IPS DF 6.9 (cell line): ENCODE measurements at regions not wholly inside any gene's neighbourhood (a gene's known extent, or its start where the extent isn't known, plus 50 kb on each side); places are given as distances from the start of the nearest gene placed in this dataset.

ENCODE experiments used
- DNase-seq: peaks from one replicate; pipeline ENCODE4 v3.0.0-alpha.2; 2013; ENCODE audit warnings: low read depth, low spot score
- H3K27ac ChIP-seq: one replicate; pipeline ENCODE4 v1.5.1; 2013; ENCODE audit warnings: low read length, control low read depth
- H3K27me3 ChIP-seq: 2 replicates; pipeline ENCODE4 v1.6.1; 2013; ENCODE audit warnings: mild to moderate bottlenecking, low read length; ENCODE audit not compliant: control insufficient read depth, insufficient read depth
- H3K36me3 ChIP-seq: 2 replicates; pipeline ENCODE4 v1.6.1; 2013; ENCODE audit warnings: low read length; ENCODE audit not compliant: control insufficient read depth, insufficient read depth
- H3K4me1 ChIP-seq: 2 replicates; pipeline ENCODE4 v1.6.1; 2013; ENCODE audit warnings: low read length; ENCODE audit not compliant: control insufficient read depth, insufficient read depth
- H3K4me3 ChIP-seq: 2 replicates; pipeline ENCODE4 v1.5.1; 2013; ENCODE audit warnings: mild to moderate bottlenecking, low read length
- H3K9me3 ChIP-seq: 2 replicates; pipeline ENCODE4 v1.6.1; 2013; ENCODE audit warnings: low read length, inconsistent platforms; ENCODE audit not compliant: control insufficient read depth, insufficient read depth
- WGBS: extraction: QIAGEN DNeasy Blood & Tissue Kit; methylation state at CpG from one replicate; pipeline ENCODE4 v1.1.7; 2013; ENCODE audit warnings: mixed read lengths, missing lambda C conversion rate; ENCODE audit not compliant: insufficient read length, insufficient coverage; 5-methylcytosine and 5-hydroxymethylcytosine counted together

GRCh38 chr5:120084543-120084870, 379.6 kb upstream of the PRR16 start:
- no peaks in the 10 kb centered on the region for H3K4me1 ChIP-seq
- no CpG with 5 or more reads among the region's 2 CpGs for WGBS

GRCh38 chr5:120086081-120086480, 378.0 kb upstream of the PRR16 start:
- Histone ChIP-seq H3K36me3 (no peaks in the 10 kb centered on the region), H3K4me1 (no peaks in the 10 kb centered on the region), H3K27ac (no peak overlapping the region), H3K4me3 (no peak overlapping the region), H3K9me3 (no peaks in the 10 kb centered on the region), H3K27me3 (no peaks in the 10 kb centered on the region)
- no peak for DNase-seq
- no CpG with 5 or more reads among the region's 2 CpGs for WGBS

More at GRCh38 chr5:120084543-120084870, 379.6 kb upstream of the PRR16 start:
- Histone ChIP-seq H3K27ac (no peak overlapping the region), H3K9me3 (no peaks in the 10 kb centered on the region), H3K4me3 (no peak overlapping the region), H3K36me3 (no peaks in the 10 kb centered on the region), H3K27me3 (no peaks in the 10 kb centered on the region)
- DNase-seq: no peak

- H3K9me3 ChIP-seq: no peaks in the 10 kb centered on the region
- H3K4me1 ChIP-seq: no peaks in the 10 kb centered on the region
- no peaks in the 10 kb centered on the region for H3K36me3 ChIP-seq
- no CpG with 5 or more reads among the region's 2 CpGs for WGBS
- DNase-seq: no peak
- no peak overlapping the region for H3K4me3 ChIP-seq
- H3K27ac ChIP-seq: no peak overlapping the region
- H3K27me3 ChIP-seq: no peaks in the 10 kb centered on the region
Observed at GRCh38 chr5:120088412-120088811, 375.7 kb upstream of the PRR16 start.

GRCh38 chr5:120088836-120089235, 375.3 kb upstream of the PRR16 start:
- WGBS: no CpG with 5 or more reads among the region's 1 CpG
- H3K36me3 ChIP-seq: no peaks in the 10 kb centered on the region

GRCh38 chr5:120091376-120091948, 372.6 kb upstream of the PRR16 start:
- Histone ChIP-seq H3K27me3 (no peaks in the 10 kb centered on the region), H3K36me3 (no peaks in the 10 kb centered on the region), H3K4me3 (no peak overlapping the region), H3K4me1 (no peaks in the 10 kb centered on the region), H3K9me3 (no peaks in the 10 kb centered on the region), H3K27ac (no peak overlapping the region)
- WGBS: no CpG with 5 or more reads among the region's 3 CpGs
- DNase-seq: no peak

More at GRCh38 chr5:120088836-120089235, 375.3 kb upstream of the PRR16 start:
- no peaks in the 10 kb centered on the region for H3K4me1 ChIP-seq
- no peaks in the 10 kb centered on the region for H3K9me3 ChIP-seq
- no peak overlapping the region for H3K27ac ChIP-seq
- no peaks in the 10 kb centered on the region for H3K27me3 ChIP-seq
- H3K4me3 ChIP-seq: no peak overlapping the region
- no peak for DNase-seq

DNA sequence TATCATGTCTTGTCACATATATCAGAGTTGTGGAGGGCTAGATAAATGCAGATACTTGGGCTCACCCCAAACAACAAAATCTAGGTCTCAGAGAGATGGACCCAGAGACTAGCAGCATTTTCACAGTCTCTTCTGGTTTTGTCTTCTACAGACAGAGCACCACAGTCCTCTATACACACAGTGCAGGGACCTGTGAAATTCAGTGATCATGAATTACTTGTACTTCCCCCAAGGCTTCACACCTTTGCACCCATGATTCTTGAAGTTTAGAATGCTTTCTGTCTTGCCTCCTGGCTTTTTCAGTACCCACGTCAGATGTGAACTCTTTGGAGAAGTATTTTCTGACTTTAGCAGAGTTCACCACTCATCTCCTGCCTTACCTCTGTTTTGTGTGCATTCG, 371.5 kb upstream of the PRR16 start:
- WGBS: no CpG with 5 or more reads among the region's 2 CpGs
- no peaks in the 10 kb centered on the region for H3K9me3 ChIP-seq
- no peak for DNase-seq

GRCh38 chr5:120093178-120093577, 370.9 kb upstream of the PRR16 start:
- Histone ChIP-seq H3K4me1 (no peaks in the 10 kb centered on the region), H3K4me3 (no peak overlapping the region), H3K27me3 (no peaks in the 10 kb centered on the region), H3K9me3 (no peaks in the 10 kb centered on the region), H3K27ac (no peak overlapping the region), H3K36me3 (no peaks in the 10 kb centered on the region)
- WGBS: no CpG with 5 or more reads among the region's 7 CpGs
- DNase-seq: peak; percentile 5

More for the DNA sequence above, 371.5 kb upstream of the PRR16 start:
- Histone ChIP-seq H3K4me3 (no peak overlapping the region), H3K27me3 (no peaks in the 10 kb centered on the region), H3K27ac (no peak overlapping the region), H3K4me1 (no peaks in the 10 kb centered on the region), H3K36me3 (no peaks in the 10 kb centered on the region)

- Histone ChIP-seq H3K27ac (no peak overlapping the region), H3K27me3 (no peaks in the 10 kb centered on the region), H3K4me3 (no peak overlapping the region), H3K36me3 (no peaks in the 10 kb centered on the region), H3K4me1 (no peaks in the 10 kb centered on the region), H3K9me3 (no peaks in the 10 kb centered on the region)
- WGBS: no CpG with 5 or more reads among the region's 3 CpGs
- no peak for DNase-seq
Observed at GRCh38 chr5:120096413-120096812, 367.7 kb upstream of the PRR16 start.

- H3K4me3 ChIP-seq: no peak overlapping the region
- no peaks in the 10 kb centered on the region for H3K27me3 ChIP-seq
- no peak for DNase-seq
- H3K36me3 ChIP-seq: no peaks in the 10 kb centered on the region
- H3K9me3 ChIP-seq: no peaks in the 10 kb centered on the region
- no peak overlapping the region for H3K27ac ChIP-seq
- H3K4me1 ChIP-seq: no peaks in the 10 kb centered on the region
- no CpG with 5 or more reads among the region's 4 CpGs for WGBS
Observed at GRCh38 chr5:120098426-120098825, 365.7 kb upstream of the PRR16 start.

DNA sequence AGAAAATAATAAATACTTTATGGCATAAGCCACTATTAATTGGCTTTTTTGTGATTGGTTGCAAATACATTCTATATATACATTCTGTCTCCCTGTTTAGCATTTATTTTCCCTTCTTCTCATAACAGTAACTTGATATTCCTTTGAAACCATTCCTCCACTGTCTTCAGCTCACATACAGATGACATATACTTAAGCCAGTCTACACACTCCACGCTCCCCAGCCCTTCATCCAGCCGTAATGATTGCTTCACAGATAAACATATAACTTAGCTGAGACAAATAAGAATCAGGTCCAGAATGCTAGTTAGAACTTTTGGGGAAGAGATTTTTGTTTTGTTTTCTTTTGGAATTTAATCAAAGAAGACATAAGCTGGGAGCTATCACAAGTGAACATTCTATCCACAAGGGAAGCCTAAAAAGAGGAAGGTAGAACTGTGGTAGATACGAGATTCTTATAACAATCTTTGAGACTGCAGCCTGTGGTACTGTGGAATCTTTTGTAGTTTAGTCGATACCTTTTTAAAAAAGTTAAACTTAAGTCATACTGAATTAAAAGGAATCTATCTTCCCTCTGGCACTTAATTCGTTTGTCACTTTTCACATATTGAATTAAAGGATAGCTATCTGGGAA, 365.1 kb upstream of the PRR16 start:
- no CpG with 5 or more reads among the region's 5 CpGs for WGBS
- Histone ChIP-seq H3K4me1 (no peaks in the 10 kb centered on the region), H3K27ac (no peak overlapping the region), H3K4me3 (no peak overlapping the region), H3K36me3 (no peaks in the 10 kb centered on the region), H3K27me3 (no peaks in the 10 kb centered on the region), H3K9me3 (no peaks in the 10 kb centered on the region)
- no peak for DNase-seq

DNA sequence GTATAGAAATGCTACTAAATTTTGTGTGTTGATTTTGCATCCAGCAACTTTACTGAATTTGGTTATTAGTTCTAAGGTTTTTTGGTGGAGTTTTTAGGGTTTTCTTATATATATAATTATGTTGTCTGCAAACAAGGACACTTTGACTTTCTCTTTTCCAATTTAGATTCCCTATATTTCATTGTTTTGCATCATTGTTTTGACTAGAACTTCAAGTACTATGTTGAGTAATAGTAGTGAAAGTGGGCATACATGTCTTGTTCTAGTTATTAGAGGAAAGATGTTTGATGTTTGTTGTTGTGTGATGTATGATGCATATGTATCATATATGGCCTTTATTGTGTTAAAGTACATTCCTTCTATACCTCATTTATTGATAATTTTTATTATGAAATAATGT, 362.3 kb upstream of the PRR16 start:
- Histone ChIP-seq H3K27me3 (no peaks in the 10 kb centered on the region), H3K27ac (no peak overlapping the region), H3K4me3 (no peak overlapping the region), H3K4me1 (no peaks in the 10 kb centered on the region), H3K9me3 (no peaks in the 10 kb centered on the region), H3K36me3 (no peaks in the 10 kb centered on the region)
- no peak for DNase-seq
